ENCODE measurements at regions not wholly inside any gene's neighbourhood (a gene's known extent, or its start where the extent isn't known, plus 50 kb on each side); places are given as distances from the start of the nearest gene placed in this dataset.

DNA sequence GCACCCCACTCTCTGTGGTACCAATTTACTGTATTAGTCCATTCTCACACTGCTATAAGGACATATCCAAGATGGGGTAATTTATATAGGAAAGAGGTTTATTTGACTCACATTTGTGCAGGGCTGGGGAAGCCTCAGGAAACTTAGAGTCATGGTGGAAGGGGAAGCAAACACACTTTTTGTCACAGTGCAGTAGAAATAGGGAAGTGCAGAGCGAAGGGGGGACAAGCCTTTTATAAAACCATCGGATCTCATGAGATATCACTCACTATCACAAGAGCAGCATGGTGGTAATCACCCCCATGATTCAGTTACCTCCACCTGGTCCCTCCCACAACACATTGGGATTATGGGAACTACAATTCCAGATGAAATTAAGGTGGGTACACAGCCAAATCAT, 766.9 kb upstream of the PCDH10 start:
- no peak overlapping the region for H3K27ac ChIP-seq
- H3K4me1 ChIP-seq (replicated peaks; ENCODE audit: insufficient read depth) = no peaks in the 10 kb centered on the region
- TF ChIP-seq, protein P1, sequence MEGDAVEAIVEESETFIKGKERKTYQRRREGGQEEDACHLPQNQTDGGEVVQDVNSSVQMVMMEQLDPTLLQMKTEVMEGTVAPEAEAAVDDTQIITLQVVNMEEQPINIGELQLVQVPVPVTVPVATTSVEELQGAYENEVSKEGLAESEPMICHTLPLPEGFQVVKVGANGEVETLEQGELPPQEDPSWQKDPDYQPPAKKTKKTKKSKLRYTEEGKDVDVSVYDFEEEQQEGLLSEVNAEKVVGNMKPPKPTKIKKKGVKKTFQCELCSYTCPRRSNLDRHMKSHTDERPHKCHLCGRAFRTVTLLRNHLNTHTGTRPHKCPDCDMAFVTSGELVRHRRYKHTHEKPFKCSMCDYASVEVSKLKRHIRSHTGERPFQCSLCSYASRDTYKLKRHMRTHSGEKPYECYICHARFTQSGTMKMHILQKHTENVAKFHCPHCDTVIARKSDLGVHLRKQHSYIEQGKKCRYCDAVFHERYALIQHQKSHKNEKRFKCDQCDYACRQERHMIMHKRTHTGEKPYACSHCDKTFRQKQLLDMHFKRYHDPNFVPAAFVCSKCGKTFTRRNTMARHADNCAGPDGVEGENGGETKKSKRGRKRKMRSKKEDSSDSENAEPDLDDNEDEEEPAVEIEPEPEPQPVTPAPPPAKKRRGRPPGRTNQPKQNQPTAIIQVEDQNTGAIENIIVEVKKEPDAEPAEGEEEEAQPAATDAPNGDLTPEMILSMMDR (conservative IDR thresholded peaks at IDR 0.05) = no peak
- no peak for TF ChIP-seq EZH2 (IDR thresholded peaks at IDR 0.05; ENCODE audit: low read depth)
- H3K79me2 ChIP-seq (ENCODE audit: low read depth) = no peaks in the 10 kb centered on the region
- no peak for DNase-seq
- H3K9me3 ChIP-seq (ENCODE audit: insufficient read depth, low read depth) = no peaks in the 10 kb centered on the region
- intact Hi-C loops (cut with micrococcal nuclease; ENCODE audit: unreplicated experiment) = no loop called here
- CTCF ChIA-PET = no interaction called here
- H3K4me2 ChIP-seq = no peak overlapping the region
- POLR2A ChIA-PET (ENCODE audit: unreplicated experiment) = no interaction called here
- H3K4me3 ChIP-seq = no peak overlapping the region
- no peaks in the 10 kb centered on the region for H3K36me3 ChIP-seq (ENCODE audit: low read depth)
- H3F3A ChIP-seq (ENCODE audit: insufficient read depth, low read depth) = no peaks in the 10 kb centered on the region
- BruUV-seq (replicated peaks) = no TSS peak
- H3K9me2 ChIP-seq (ENCODE audit: insufficient read depth) = no peaks in the 10 kb centered on the region
- no peaks in the 10 kb centered on the region for H4K20me1 ChIP-seq (ENCODE audit: insufficient read depth)
- no peak overlapping the region for H2AFZ ChIP-seq
- no peaks in the 10 kb centered on the region for H3K27me3 ChIP-seq (ENCODE audit: insufficient read depth, low read depth)

GRCh38 chr4:132383571-132384199, 765.4 kb upstream of the PCDH10 start:
- no peak for TF ChIP-seq EZH2 (IDR thresholded peaks at IDR 0.05; ENCODE audit: low read depth)
- TF ChIP-seq, protein P1 (conservative IDR thresholded peaks at IDR 0.05) = no peak
- H3K4me3 ChIP-seq = no peak overlapping the region
- H3K4me1 ChIP-seq (replicated peaks; ENCODE audit: insufficient read depth) = no peaks in the 10 kb centered on the region
- no peak overlapping the region for H3K27ac ChIP-seq
- no peaks in the 10 kb centered on the region for H3F3A ChIP-seq (ENCODE audit: insufficient read depth, low read depth)
- no TSS peak for BruUV-seq (replicated peaks)
- H3K4me2 ChIP-seq = no peak overlapping the region
- CTCF ChIA-PET = no interaction called here
- intact Hi-C loops (cut with micrococcal nuclease; ENCODE audit: unreplicated experiment) = no loop called here
- no peaks in the 10 kb centered on the region for H3K27me3 ChIP-seq (ENCODE audit: insufficient read depth, low read depth)
- H3K9me2 ChIP-seq (ENCODE audit: insufficient read depth) = no peaks in the 10 kb centered on the region
- no peaks in the 10 kb centered on the region for H4K20me1 ChIP-seq (ENCODE audit: insufficient read depth)
- H3K36me3 ChIP-seq (ENCODE audit: low read depth) = no peaks in the 10 kb centered on the region
- H3K9me3 ChIP-seq (ENCODE audit: insufficient read depth, low read depth) = no peaks in the 10 kb centered on the region
- no peaks in the 10 kb centered on the region for H3K79me2 ChIP-seq (ENCODE audit: low read depth)
- no peak for DNase-seq
- no peak overlapping the region for H2AFZ ChIP-seq
- POLR2A ChIA-PET (ENCODE audit: unreplicated experiment) = interaction anchor here (0.5 kb wide), 1 partner anchor 39 kb away, joined by 15 read pairs; no protein-coding TSS in a partner anchor

DNA sequence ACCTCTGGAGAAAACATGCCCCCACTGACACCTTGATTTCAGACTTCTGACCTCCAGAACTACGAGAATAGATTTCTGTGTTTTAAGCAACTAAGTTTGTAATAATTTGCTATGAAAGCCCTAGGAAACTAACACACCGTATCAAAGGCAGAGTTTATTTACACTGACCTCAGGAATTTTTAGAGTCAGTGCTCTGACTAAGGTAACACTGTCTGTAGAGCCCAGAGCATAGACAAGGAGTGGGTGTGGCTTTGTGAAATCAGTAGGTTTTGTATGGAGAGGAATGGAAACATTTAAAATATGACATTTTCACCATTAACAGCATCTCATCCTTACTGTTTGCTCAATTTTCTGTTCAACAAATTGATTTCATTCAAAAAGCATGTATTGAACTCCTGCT, 764.4 kb upstream of the PCDH10 start:
- no peak overlapping the region for H3K27ac ChIP-seq
- no peak for TF ChIP-seq EZH2 (IDR thresholded peaks at IDR 0.05; ENCODE audit: low read depth)
- TF ChIP-seq, protein P1 (conservative IDR thresholded peaks at IDR 0.05) = no peak
- no peaks in the 10 kb centered on the region for H3K9me3 ChIP-seq (ENCODE audit: insufficient read depth, low read depth)
- H3K27me3 ChIP-seq (ENCODE audit: insufficient read depth, low read depth) = no peaks in the 10 kb centered on the region
- ChIA-PET POLR2A (ENCODE audit: unreplicated experiment) (no interaction called here), CTCF (no interaction called here)
- intact Hi-C loops (cut with micrococcal nuclease; ENCODE audit: unreplicated experiment) = no loop called here
- no peak for DNase-seq
- H3K9me2 ChIP-seq (ENCODE audit: insufficient read depth) = no peaks in the 10 kb centered on the region
- H3K4me1 ChIP-seq (replicated peaks; ENCODE audit: insufficient read depth) = no peaks in the 10 kb centered on the region
- no peak overlapping the region for H3K4me3 ChIP-seq
- H3K79me2 ChIP-seq (ENCODE audit: low read depth) = no peaks in the 10 kb centered on the region
- no TSS peak for BruUV-seq (replicated peaks)
- no peak overlapping the region for H3K4me2 ChIP-seq
- no peaks in the 10 kb centered on the region for H3F3A ChIP-seq (ENCODE audit: insufficient read depth, low read depth)
- H2AFZ ChIP-seq = no peak overlapping the region
- no peaks in the 10 kb centered on the region for H3K36me3 ChIP-seq (ENCODE audit: low read depth)
- H4K20me1 ChIP-seq (ENCODE audit: insufficient read depth) = no peaks in the 10 kb centered on the region

Measured in PC-9 (cell line).